LNCAP (cell line): ENCODE measurements at regions not wholly inside any gene's neighbourhood (a gene's known extent, or its start where the extent isn't known, plus 50 kb on each side); places are given as distances from the start of the nearest gene placed in this dataset.

Experiments used
- CTCF ChIP-seq: fragments of 450-650 bp; IDR thresholded peaks from 2 replicates; pipeline ENCODE4 v1.5.1; 2017; ENCODE audit warnings: mild to moderate bottlenecking

GRCh38 chr2:60659026-60659425 is 97.0 kb upstream of the PAPOLG start:
- peak; percentile 19; the same call in 1 of the 2 replicates for TF ChIP-seq CTCF

GRCh38 chr2:60661073-60661738 is 94.9 kb upstream of the PAPOLG start:
- TF ChIP-seq CTCF: no peak

- TF ChIP-seq CTCF: no peak
Measured at GRCh38 chr2:60662781-60663180, 93.3 kb upstream of the PAPOLG start.

GRCh38 chr2:60671966-60672365 is 84.1 kb upstream of the PAPOLG start:
- TF ChIP-seq CTCF: no peak

- TF ChIP-seq CTCF: peak; percentile 79
Measured at GRCh38 chr2:60674524-60675165, 81.4 kb upstream of the PAPOLG start.

- no peak for TF ChIP-seq CTCF
Measured at GRCh38 chr2:60675301-60675700, 80.8 kb upstream of the PAPOLG start.

- no peak for TF ChIP-seq CTCF
Measured at GRCh38 chr2:60676706-60677330, 79.2 kb upstream of the PAPOLG start.
